ENCODE measurements at regions not wholly inside any gene's neighbourhood (a gene's known extent, or its start where the extent isn't known, plus 50 kb on each side); places are given as distances from the start of the nearest gene placed in this dataset.

- DNase-seq, result no peak
Observed at GRCh38 chr12:115517913-115518312, 759.6 kb downstream of the MED13L start.

- DNase-seq, result no peak
Observed at GRCh38 chr12:115511986-115512711, 765.3 kb downstream of the MED13L start.

GRCh38 chr12:115511305-115511704 lies 766.2 kb downstream of the MED13L start:
- no peak for DNase-seq

- no peak for DNase-seq
Observed at GRCh38 chr12:115508990-115509389, 768.5 kb downstream of the MED13L start.

- DNase-seq, result peak in 51 of 56 donors; percentile 4 to 85 (median 60)
Observed at GRCh38 chr12:115507951-115508722, 769.4 kb downstream of the MED13L start.

- DNase-seq, result no peak
Observed at GRCh38 chr12:115507560-115507889, 770.0 kb downstream of the MED13L start.

- DNase-seq, result no peak
Observed at GRCh38 chr12:115506822-115507559, 770.5 kb downstream of the MED13L start.

- peak in 5 of 56 donors; percentile 1 to 19 (median 3) for DNase-seq
Observed at GRCh38 chr12:115504306-115505290, 772.9 kb downstream of the MED13L start.

GRCh38 chr12:115500872-115501271 lies 776.6 kb downstream of the MED13L start:
- DNase-seq, result no peak

GRCh38 chr12:115495300-115495699 lies 782.2 kb downstream of the MED13L start:
- DNase-seq, result no peak

- DNase-seq, result no peak
Observed at GRCh38 chr12:115492553-115492952, 784.9 kb downstream of the MED13L start.

- no peak for DNase-seq
Observed at GRCh38 chr12:115491511-115492250, 785.8 kb downstream of the MED13L start.

- no peak for DNase-seq
Observed at GRCh38 chr12:115489253-115489652, 788.2 kb downstream of the MED13L start.

GRCh38 chr12:115485967-115486366 lies 791.5 kb downstream of the MED13L start:
- DNase-seq, result no peak

- DNase-seq, result no peak
Observed at GRCh38 chr12:115485503-115485902, 792.0 kb downstream of the MED13L start.

GRCh38 chr12:115482943-115483342 lies 794.5 kb downstream of the MED13L start:
- no peak for DNase-seq

- no peak for DNase-seq
Observed at GRCh38 chr12:115481141-115481540, 796.4 kb downstream of the MED13L start.

- no peak for DNase-seq
Observed at GRCh38 chr12:115478505-115478904, 794.5 kb upstream of the TBX3 start.

GRCh38 chr12:115474539-115475353 lies 790.8 kb upstream of the TBX3 start:
- no peak for DNase-seq
